SK-N-SH (cell line): ENCODE measurements at regions not wholly inside any gene's neighbourhood (a gene's known extent, or its start where the extent isn't known, plus 50 kb on each side); places are given as distances from the start of the nearest gene placed in this dataset.

Experiments
- CTCF ChIA-PET: fragments of 300-600, 350-600 bp; formaldehyde crosslinking; extraction: SDS; loops from one replicate; lab custom pipeline; 2021; lab: Yijun Ruan, JAX
- POLR2A ChIA-PET: fragments of 350-600 bp; sonication (Branson Sonifier 250); formaldehyde crosslinking; extraction: SDS; loops from one replicate; lab custom pipeline; 2020; ENCODE audit warnings: antibody characterized with exemption, inconsistent platforms; lab: Yijun Ruan, JAX
- DNase-seq: peaks from one replicate; pipeline ENCODE4 v3.0.0; 2012
- H2AFZ ChIP-seq: fragments of 200-600 bp; sonication (generic); 2 replicates; pipeline ENCODE4 v1.8.1; 2016; ENCODE audit warnings: antibody characterized with exemption, mild to moderate bottlenecking, low read depth
- H3F3A ChIP-seq: fragments of 200-600 bp; sonication (generic); replicated peaks from 2 replicates; pipeline ENCODE3; 2016; ENCODE audit warnings: antibody characterized with exemption, mild to moderate bottlenecking; ENCODE audit not compliant: insufficient read depth
- H3K27ac ChIP-seq, 2 experiments: fragments of 200-500 bp in 1 of 2; fragments of 200-600 bp in 1 of 2; sonication (Bioruptor generic) in 1 of 2; sonication (generic), shearing (Covaris generic) in 1 of 2; 2 replicates each; pipeline versions ENCODE4 v1.5.1 to v1.6.1; 2014 to 2016; ENCODE audit warnings: low read depth in 2 of 2, inconsistent platforms in 1 of 2, low read length in 1 of 2, mild to moderate bottlenecking in 1 of 2, mixed read lengths in 1 of 2
- H3K27me3 ChIP-seq: fragments of 200-600 bp; sonication (generic), shearing (Covaris generic); 2 replicates; pipeline ENCODE4 v1.6.1; 2016; ENCODE audit warnings: mixed run types; ENCODE audit not compliant: insufficient read depth
- H3K36me3 ChIP-seq, 2 experiments: fragments of 200-500 bp in 1 of 2; fragments of 200-600 bp in 1 of 2; sonication (Bioruptor generic) in 1 of 2; sonication (generic) in 1 of 2; replicated peaks in 1 of 2; 2 replicates each; pipeline versions ENCODE3 to v1.5.1; 2014 to 2016; ENCODE audit warnings: low read length in 1 of 2, mild to moderate bottlenecking in 1 of 2; ENCODE audit not compliant: insufficient read depth in 2 of 2, control insufficient read depth in 1 of 2
- H3K4me1 ChIP-seq, 2 experiments: fragments of 200-500 bp in 1 of 2; fragments of 200-600 bp in 1 of 2; sonication (Bioruptor generic) in 1 of 2; sonication (generic), shearing (Covaris generic) in 1 of 2; 2 replicates each; pipeline versions ENCODE4 v1.5.1 to v1.6.1; 2014 to 2016; ENCODE audit warnings: low read depth in 1 of 2, low read length in 1 of 2, mixed run types in 1 of 2; ENCODE audit not compliant: insufficient read depth in 2 of 2, control insufficient read depth in 1 of 2
- H3K4me2 ChIP-seq: fragments of 200-600 bp; sonication (generic), shearing (Covaris generic); 2 replicates; pipeline ENCODE4 v1.6.1; 2017; ENCODE audit warnings: mixed run types
- H3K4me3 ChIP-seq, 2 experiments: fragments of 200-500 bp in 1 of 2; fragments of 200-600 bp in 1 of 2; sonication (Bioruptor generic) in 1 of 2; sonication (generic), shearing (Covaris generic) in 1 of 2; 2 replicates each; pipeline versions ENCODE4 v1.5.1 to v1.8.1; 2014 to 2016; ENCODE audit warnings: low read depth in 2 of 2, inconsistent platforms in 1 of 2, low read length in 1 of 2, mild to moderate bottlenecking in 1 of 2, mixed read lengths in 1 of 2, moderate library complexity in 1 of 2
- H3K79me2 ChIP-seq: fragments of 200-600 bp; sonication (generic); 2 replicates; pipeline ENCODE4 v1.8.1; 2017; ENCODE audit warnings: mild to moderate bottlenecking; ENCODE audit not compliant: insufficient read depth
- H3K9ac ChIP-seq: fragments of 200-600 bp; sonication (generic); 2 replicates; pipeline ENCODE4 v1.6.1; 2017; ENCODE audit warnings: mixed run types
- H3K9me2 ChIP-seq: fragments of 200-600 bp; sonication (generic); 2 replicates; pipeline ENCODE4 v1.6.1; 2017; ENCODE audit warnings: mixed run types
- H3K9me3 ChIP-seq: fragments of 200-600 bp; sonication (generic); 2 replicates; pipeline ENCODE4 v1.6.1; 2017; ENCODE audit warnings: mixed run types, mild to moderate bottlenecking, moderate library complexity
- H4K20me1 ChIP-seq: fragments of 200-600 bp; sonication (generic); 2 replicates; pipeline ENCODE4 v1.6.1; 2017; ENCODE audit warnings: mild to moderate bottlenecking, mixed run types; ENCODE audit not compliant: insufficient read depth
- ELF1 ChIP-seq: IDR thresholded peaks from 2 replicates; pipeline ENCODE4 v1.4.0; 2012
- EZH2phosphoT487 ChIP-seq: fragments of 200-600 bp; sonication (generic); IDR thresholded peaks from 2 replicates; pipeline ENCODE4 v1.6.1; 2017; ENCODE audit warnings: low read depth, mixed run types, mild to moderate bottlenecking, antibody characterized with exemption, moderate library complexity, borderline replicate concordance
- FOSL2 ChIP-seq: IDR thresholded peaks from 2 replicates; pipeline ENCODE4 v1.4.0; 2012; ENCODE audit warnings: low read depth, mild to moderate bottlenecking, moderate library complexity, borderline replicate concordance
- FOXJ3 ChIP-seq: sonication (generic); formaldehyde crosslinking; IDR thresholded peaks from 2 replicates; pipeline ENCODE4 v1.5.1; 2020; ENCODE audit warnings: mild to moderate bottlenecking, missing genetic modification reagents
- FOXM1 ChIP-seq: IDR thresholded peaks from 2 replicates; pipeline ENCODE4 v1.4.0; 2012; ENCODE audit warnings: low read depth, mild to moderate bottlenecking
- GATA2 ChIP-seq: sonication (generic); formaldehyde crosslinking; IDR thresholded peaks from 2 replicates; pipeline ENCODE4 v1.5.0; 2020; ENCODE audit warnings: mild to moderate bottlenecking, missing genetic modification reagents
- RCOR1 ChIP-seq: fragments of 150-350 bp; IDR thresholded peaks from 2 replicates; pipeline ENCODE4 v1.6.1; 2017; ENCODE audit warnings: antibody characterized with exemption, low read length
- RFX5 ChIP-seq: IDR thresholded peaks from 2 replicates; pipeline ENCODE4 v1.6.1; 2012; ENCODE audit warnings: mild to moderate bottlenecking, improper control_type of control experiment, low read length
- SIN3A ChIP-seq: IDR thresholded peaks from 2 replicates; pipeline ENCODE4 v1.6.1; 2012; ENCODE audit warnings: low read depth, mild to moderate bottlenecking, low read length, moderate library complexity, borderline replicate concordance
- TAF1 ChIP-seq: IDR thresholded peaks from 2 replicates; pipeline ENCODE4 v1.6.1; 2012; ENCODE audit warnings: low read depth, mild to moderate bottlenecking, low read length, moderate library complexity, borderline replicate concordance
- USF2 ChIP-seq: fragments of 150-350 bp; IDR thresholded peaks from 2 replicates; pipeline ENCODE4 v1.6.1; 2017; ENCODE audit warnings: antibody characterized with exemption, low read length, low read depth, borderline replicate concordance
- WGBS: methylation state at CpG from one replicate; pipeline ENCODE4 v1.1.6; 2017; ENCODE audit warnings: low lambda C conversion rate; 5-methylcytosine and 5-hydroxymethylcytosine counted together

- Histone ChIP-seq H3K9me3 (no peaks in the 10 kb centered on the region), H3F3A (no peaks in the 10 kb centered on the region), H3K4me2 (no peak overlapping the region), H3K9ac (no peak overlapping the region), H3K4me1 (peaks cover 0 to 12% of the 10 kb centered on the region in 2 experiments; a peak in 3 of 4 replicates), H4K20me1 (no peaks in the 10 kb centered on the region), H3K27me3 (no peaks in the 10 kb centered on the region), H3K27ac (no peak overlapping the region), H3K9me2 (no peaks in the 10 kb centered on the region), H2AFZ (no peak overlapping the region), H3K79me2 (no peaks in the 10 kb centered on the region), H3K36me3 (no peaks in the 10 kb centered on the region), H3K4me3 (no peak overlapping the region)
- no peak for DNase-seq
- TF ChIP-seq RCOR1 (no peak), EZH2phosphoT487 (no peak), FOXJ3 (CRISPR knock-in tag) (no peak), ELF1 (no peak)
- ChIA-PET POLR2A (no interaction called here), CTCF (interaction anchor here (1.1 kb wide), 1 partner anchor 19 kb away, joined by 3 read pairs; no protein-coding TSS in a partner anchor)
- WGBS, result 30% methylated on average over 3 of the region's 3 CpGs
Observed at GRCh38 chr2:121994238-121995206, 239.1 kb downstream of the TSN start.

- CTCF ChIA-PET, result interaction anchor here (1.9 kb wide), 1 partner anchor 24 kb away, joined by 7 read pairs; no protein-coding TSS in a partner anchor
- no peaks in the 10 kb centered on the region for H3K9me2 ChIP-seq
- DNase-seq, result no peak
- H2AFZ ChIP-seq, result no peak overlapping the region
- H3K4me3 ChIP-seq, result no peak overlapping the region
- no peak overlapping the region for H3K4me2 ChIP-seq
- H3F3A ChIP-seq, result no peaks in the 10 kb centered on the region
- peak overlapping the region in 1 of 2 experiments; percentile 96; a peak in 2 of 4 replicates for H3K27ac ChIP-seq
- no peaks in the 10 kb centered on the region for H3K9me3 ChIP-seq
- H3K36me3 ChIP-seq, result no peaks in the 10 kb centered on the region
- H3K4me1 ChIP-seq, result peaks cover 0 to 32% of the 10 kb centered on the region in 2 experiments; a peak in 3 of 4 replicates
- no peaks in the 10 kb centered on the region for H3K27me3 ChIP-seq
- POLR2A ChIA-PET, result interaction anchor here (1.0 kb wide), 2 partner anchors 11 to 33 kb away, joined by 3 read pairs; no protein-coding TSS in a partner anchor
- no peaks in the 10 kb centered on the region for H3K79me2 ChIP-seq
- no peak for TF ChIP-seq TAF1
- TF ChIP-seq GATA2, result no peak
- TF ChIP-seq SIN3A, result no peak
- TF ChIP-seq FOXM1, result no peak
- no peak for TF ChIP-seq RFX5
- no peak for TF ChIP-seq USF2
- TF ChIP-seq FOSL2, result no peak
- 44% methylated on average over 4 of the region's 4 CpGs for WGBS
- no peaks in the 10 kb centered on the region for H4K20me1 ChIP-seq
- H3K9ac ChIP-seq, result no peak overlapping the region
Observed at GRCh38 chr2:121998751-121999150, 243.3 kb downstream of the TSN start.
